ENCODE measurements at regions not wholly inside any gene's neighbourhood (a gene's known extent, or its start where the extent isn't known, plus 50 kb on each side); places are given as distances from the start of the nearest gene placed in this dataset.

- no peak for TF ChIP-seq CTCF (IDR thresholded peaks at IDR 0.05)
- no peak for TF ChIP-seq POLR2AphosphoS5 (IDR thresholded peaks at IDR 0.05)
- no peak for TF ChIP-seq POLR2A (IDR thresholded peaks at IDR 0.05)
These were observed 994.3 kb downstream of the PCDH17 start for GRCh38 chr13:58625703-58626389.

All from upper lobe of left lung (tissue), 4 donors.